B cell (primary cell): ENCODE measurements at regions not wholly inside any gene's neighbourhood (a gene's known extent, or its start where the extent isn't known, plus 50 kb on each side); places are given as distances from the start of the nearest gene placed in this dataset.

ENCODE experiments used
- ATAC-seq: fragments of 200-7000 bp; cut with Tn5 transposase; one replicate; pipeline ENCODE4 v1.10.0; 2021; ENCODE audit warnings: low read depth, mild to moderate bottlenecking, moderate number of reproducible peaks, moderate library complexity
- CTCF ChIA-PET: fragments of 350-600 bp; sonication (Branson Sonifier 250); formaldehyde crosslinking; loops from one replicate; lab custom pipeline; 2021; ENCODE audit warnings: antibody characterized with exemption, inconsistent platforms; lab: Charles Lee
- POLR2A ChIA-PET: fragments of 350-600 bp; sonication (Branson Sonifier 250); formaldehyde crosslinking; loops from one replicate; lab custom pipeline; 2021; ENCODE audit warnings: antibody characterized with exemption; lab: Charles Lee
- DNase-seq: peaks from one replicate; pipeline ENCODE4 v3.0.0; 2013
- H2AFZ ChIP-seq: 2 replicates; pipeline ENCODE4 v1.6.1; 2012; ENCODE audit warnings: mild to moderate bottlenecking, low read depth, low read length; ENCODE audit not compliant: insufficient read depth, poor library complexity, severe bottlenecking
- H3K27ac ChIP-seq, 2 donors: 1 replicate in 1 of 2; 2 replicates in 1 of 2; pipeline ENCODE4 v1.5.1; 2012 to 2013; ENCODE audit warnings: low read length in 2 of 2, mild to moderate bottlenecking in 2 of 2, moderate library complexity in 1 of 2
- H3K27me3 ChIP-seq, 4 experiments: fragments of 200-600 bp in 1 of 4; sonication (generic) in 1 of 4; replicated peaks in 1 of 4; 1 replicate in 2 of 4; 2 replicates in 2 of 4; pipeline versions ENCODE4 v1.6.1 to v1.7.0; 2013 to 2016; ENCODE audit warnings: low read length in 3 of 4, mild to moderate bottlenecking in 2 of 4, mixed read lengths in 1 of 4, moderate library complexity in 1 of 4; ENCODE audit not compliant: insufficient read depth in 4 of 4, control insufficient read depth in 3 of 4; ENCODE audit errors: control extremely low read depth in 1 of 4
- H3K36me3 ChIP-seq, 2 experiments: replicated peaks in 1 of 2; 1 replicate in 1 of 2; 2 replicates in 1 of 2; pipeline versions ENCODE4 v1.6.1 to v1.7.1; 2013; ENCODE audit warnings: low read length in 1 of 2; ENCODE audit not compliant: insufficient read depth in 2 of 2, control insufficient read depth in 1 of 2; ENCODE audit errors: control extremely low read depth in 1 of 2, extremely low read depth in 1 of 2
- H3K4me1 ChIP-seq, 2 donors: fragments of 200-600 bp in 1 of 2; sonication (generic) in 1 of 2; 1 replicate in 1 of 2; 2 replicates in 1 of 2; pipeline versions ENCODE4 v1.5.1 to v1.6.1; 2013 to 2017; ENCODE audit warnings: low read length in 2 of 2; ENCODE audit not compliant: control insufficient read depth in 2 of 2, insufficient read depth in 2 of 2
- H3K4me2 ChIP-seq: replicated peaks from 2 replicates; pipeline ENCODE3; 2012; ENCODE audit warnings: mild to moderate bottlenecking, low read depth, low read length; ENCODE audit not compliant: poor library complexity, severe bottlenecking
- H3K4me3 ChIP-seq, 5 experiments: fragments of 200-600 bp in 1 of 5; sonication (generic) in 1 of 5; 1 replicate in 3 of 5; 2 replicates in 2 of 5; pipeline versions ENCODE4 v1.5.1 to v1.7.0; 2011 to 2016; ENCODE audit warnings: low read length in 4 of 5, mild to moderate bottlenecking in 4 of 5, low read depth in 2 of 5, control low read depth in 1 of 5, moderate library complexity in 1 of 5; ENCODE audit not compliant: insufficient read depth in 1 of 5; ENCODE audit errors: control extremely low read depth in 1 of 5, extremely low read depth in 1 of 5
- H3K79me2 ChIP-seq: fragments of 200-600 bp; sonication (generic); one replicate; pipeline ENCODE4 v1.6.0; 2016; ENCODE audit warnings: low read length; ENCODE audit not compliant: control insufficient read depth, insufficient read depth
- H3K9ac ChIP-seq: fragments of 200-600 bp; sonication (generic); 2 replicates; pipeline ENCODE4 v1.6.1; 2017; ENCODE audit warnings: mild to moderate bottlenecking, low read length, moderate library complexity
- H3K9me3 ChIP-seq, 3 donors: one replicate each; pipeline versions ENCODE4 v1.6.1 to v1.7.1; 2013; ENCODE audit warnings: low read length in 2 of 3; ENCODE audit not compliant: control insufficient read depth in 2 of 3, insufficient read depth in 1 of 3; ENCODE audit errors: control extremely low read depth in 1 of 3
- H4K20me1 ChIP-seq: 2 replicates; pipeline ENCODE4 v1.6.0; 2012; ENCODE audit warnings: mild to moderate bottlenecking, low read length; ENCODE audit not compliant: insufficient read depth, control insufficient read depth, poor library complexity, severe bottlenecking
- H3K27ac Mint-ChIP-seq: one replicate; pipeline ENCODE4 v1.8.0; 2021; ENCODE audit warnings: mixed read lengths
- H3K27me3 Mint-ChIP-seq: one replicate; pipeline ENCODE4 v1.8.0; 2021; ENCODE audit warnings: mixed read lengths
- H3K4me1 Mint-ChIP-seq: one replicate; pipeline ENCODE4 v1.8.0; 2021; ENCODE audit warnings: mixed read lengths
- H3K4me3 Mint-ChIP-seq: one replicate; pipeline ENCODE4 v1.8.0; 2021; ENCODE audit warnings: mixed read lengths
- H3K9me3 Mint-ChIP-seq: one replicate; pipeline ENCODE4 v1.8.0; 2022; ENCODE audit warnings: mixed read lengths; ENCODE audit not compliant: insufficient read depth
- CTCF ChIP-seq: fragments of 200-600 bp; IDR thresholded peaks from one replicate; pipeline ENCODE4 v1.8.0; 2022; ENCODE audit warnings: antibody characterized with exemption, mild to moderate bottlenecking
- EZH2 ChIP-seq: IDR thresholded peaks from 2 replicates; pipeline ENCODE4 v1.6.1; 2012; ENCODE audit warnings: borderline replicate concordance, low read depth, mild to moderate bottlenecking, moderate library complexity, low read length; ENCODE audit not compliant: insufficient read depth, poor library complexity, severe bottlenecking
- WGBS: methylation state at CpG from one replicate; pipeline ENCODE4 v1.1.5; 2013; ENCODE audit warnings: missing lambda C conversion rate; ENCODE audit not compliant: insufficient coverage; 5-methylcytosine and 5-hydroxymethylcytosine counted together
- intact Hi-C: fragments of 100-400 bp; cut with micrococcal nuclease; formaldehyde crosslinking; loops from one replicate; pipeline ENCODE4 v1.10.0; 2022

- Mint-ChIP-seq H3K4me3 (no peak overlapping the region), H3K27me3 (no peaks in the 10 kb centered on the region), H3K4me1 (no peaks in the 10 kb centered on the region), H3K9me3 (no peaks in the 10 kb centered on the region), H3K27ac (no peak overlapping the region)
- no peak for DNase-seq
- intact Hi-C loops = no loop called here
- Histone ChIP-seq H3K4me2 (no peak overlapping the region), H3K9me3 (peaks cover 0 to 28% (median 22%) of the 10 kb centered on the region in 3 donors), H3K79me2 (no peaks in the 10 kb centered on the region), H2AFZ (no peak overlapping the region), H3K27ac (no peak overlapping the region), H3K9ac (no peak overlapping the region), H4K20me1 (no peaks in the 10 kb centered on the region), H3K4me1 (no peaks in the 10 kb centered on the region), H3K36me3 (no peaks in the 10 kb centered on the region), H3K27me3 (no peaks in the 10 kb centered on the region), H3K4me3 (no peak overlapping the region)
- no peak for ATAC-seq
- WGBS = 80% methylated on average over 2 of the region's 2 CpGs
- ChIA-PET POLR2A (no interaction called here), CTCF (interaction anchor here (0.6 to 1.4 kb wide), 2 partner anchors 119 to 443 kb away, joined by 3 read pairs; no protein-coding TSS in a partner anchor)
- TF ChIP-seq EZH2 (no peak), CTCF (no peak)
Observed at GRCh38 chr12:104825408-104825807, 132.7 kb downstream of the SLC41A2 start.

GRCh38 chr12:104823985-104824461 is 134.1 kb downstream of the SLC41A2 start:
- no peaks in the 10 kb centered on the region for H3K4me1 ChIP-seq
- Mint-ChIP-seq H3K27ac (no peak overlapping the region), H3K4me3 (no peak overlapping the region), H3K4me1 (no peaks in the 10 kb centered on the region), H3K27me3 (no peaks in the 10 kb centered on the region), H3K9me3 (no peaks in the 10 kb centered on the region)
- no peaks in the 10 kb centered on the region for H4K20me1 ChIP-seq
- H3K27ac ChIP-seq = no peak overlapping the region
- no peak for DNase-seq
- peaks cover 0 to 28% (median 22%) of the 10 kb centered on the region in 3 donors for H3K9me3 ChIP-seq
- no peak for ATAC-seq
- H2AFZ ChIP-seq = no peak overlapping the region
- no peak overlapping the region for H3K9ac ChIP-seq
- H3K4me3 ChIP-seq = no peak overlapping the region
- H3K4me2 ChIP-seq = no peak overlapping the region
- H3K27me3 ChIP-seq = no peaks in the 10 kb centered on the region
- ChIA-PET POLR2A (no interaction called here), CTCF (interaction anchor here (1.4 kb wide), 1 partner anchor 442 kb away, joined by 3 read pairs; no protein-coding TSS in a partner anchor)
- intact Hi-C loops = no loop called here
- no peaks in the 10 kb centered on the region for H3K79me2 ChIP-seq
- TF ChIP-seq EZH2 (no peak), CTCF (no peak)
- H3K36me3 ChIP-seq = no peaks in the 10 kb centered on the region
- WGBS = 93% methylated on average over 4 of the region's 10 CpGs
